HCT116 (cell line): ENCODE measurements at regions not wholly inside any gene's neighbourhood (a gene's known extent, or its start where the extent isn't known, plus 50 kb on each side); places are given as distances from the start of the nearest gene placed in this dataset.

Experiments
- ATAC-seq: fragments of 200-7000 bp; cut with Tn5 transposase; 2 replicates; pipeline ENCODE4 v1.9.1; 2020; ENCODE audit warnings: mild to moderate bottlenecking, moderate library complexity
- BruUV-seq: library from RNA; stranded (reverse); fragments of 400-500 nt; replicated peaks from 2 replicates; lab custom pipeline; 2021; lab: Mats Ljungman, UMichigan
- CTCF ChIA-PET: fragments of 300-600 bp; sonication (Branson Sonifier 250); formaldehyde crosslinking; loops from one replicate; lab custom pipeline; 2021; ENCODE audit warnings: antibody characterized with exemption; lab: Charles Lee
- POLR2A ChIA-PET: fragments of 300-600, 350-600 bp; sonication (Branson Sonifier 250); formaldehyde crosslinking; loops from one replicate; lab custom pipeline; 2021; ENCODE audit warnings: antibody characterized with exemption; lab: Charles Lee
- RAD21 ChIA-PET, 2 experiments: fragments of 300-600 bp; sonication (Branson Sonifier 250); formaldehyde crosslinking; loops; one replicate each; lab custom pipeline; 2023; ENCODE audit warnings: low total read pairs in 2 of 2; ENCODE audit not compliant: uncharacterized antibody in 2 of 2, unreplicated experiment in 2 of 2, low non-redundant PET in 1 of 2; lab: Charles Lee
- DNase-seq: peaks from one replicate; pipeline ENCODE4 v3.0.0-alpha.2; 2010; ENCODE audit warnings: low read depth, low spot score
- H2AFZ ChIP-seq: fragments of 200-600 bp; shearing (Covaris generic), sonication (generic); 2 replicates; pipeline ENCODE4 v1.6.1; 2017; ENCODE audit warnings: low read depth, mixed run types, mixed read lengths, antibody characterized with exemption, low read length; ENCODE audit not compliant: poor library complexity, severe bottlenecking
- H3K27ac ChIP-seq: 2 replicates; pipeline ENCODE4 v1.5.1; 2012; ENCODE audit warnings: low read depth, low read length
- H3K27me3 ChIP-seq: fragments of 200-600 bp; sonication (generic); 2 replicates; pipeline ENCODE4 v1.6.1; 2016; ENCODE audit warnings: mixed run types, low read length, mixed read lengths; ENCODE audit not compliant: insufficient read depth
- H3K36me3 ChIP-seq, 2 experiments: fragments of 200-500 bp in 1 of 2; fragments of 200-600 bp in 1 of 2; sonication (Bioruptor generic) in 1 of 2; sonication (generic) in 1 of 2; 2 replicates each; pipeline versions ENCODE4 v1.5.1 to v1.6.1; 2014 to 2016; ENCODE audit warnings: low read length in 2 of 2, inconsistent platforms in 1 of 2, mixed read lengths in 1 of 2, mixed run types in 1 of 2; ENCODE audit not compliant: insufficient read depth in 2 of 2, control insufficient read depth in 1 of 2
- H3K4me1 ChIP-seq, 2 experiments: fragments of 200-600 bp in 1 of 2; sonication (generic) in 1 of 2; 2 replicates each; pipeline versions ENCODE4 v1.5.1 to v1.6.1; 2012 to 2017; ENCODE audit warnings: low read length in 2 of 2, inconsistent platforms in 1 of 2, mild to moderate bottlenecking in 1 of 2, mixed read lengths in 1 of 2, mixed run types in 1 of 2, moderate library complexity in 1 of 2; ENCODE audit not compliant: insufficient read depth in 2 of 2, control insufficient read depth in 1 of 2
- H3K4me2 ChIP-seq: fragments of 200-600 bp; sonication (generic); 2 replicates; pipeline ENCODE4 v1.6.1; 2017; ENCODE audit warnings: mixed run types, low read length, mixed read lengths
- H3K4me3 ChIP-seq, 2 experiments: fragments of 200-600 bp in 1 of 2; sonication (generic) in 1 of 2; replicated peaks in 1 of 2; 2 replicates each; pipeline ENCODE4 v1.5.1; 2011 to 2016; ENCODE audit warnings: low read length in 2 of 2, control low read depth in 1 of 2, low read depth in 1 of 2, mild to moderate bottlenecking in 1 of 2, mixed read lengths in 1 of 2, mixed run types in 1 of 2
- H3K79me2 ChIP-seq: fragments of 200-600 bp; sonication (generic); 2 replicates; pipeline ENCODE4 v1.6.1; 2017; ENCODE audit warnings: mild to moderate bottlenecking, mixed run types, low read length, moderate library complexity, mixed read lengths; ENCODE audit not compliant: insufficient read depth
- H3K9ac ChIP-seq: fragments of 200-600 bp; sonication (generic); 2 replicates; pipeline ENCODE4 v1.6.1; 2016; ENCODE audit warnings: low read length, mixed read lengths
- H3K9me2 ChIP-seq: fragments of 200-600 bp; sonication (generic), shearing (Covaris generic); 2 replicates; pipeline ENCODE4 v1.6.1; 2017; ENCODE audit warnings: mixed run types, mild to moderate bottlenecking, moderate library complexity; ENCODE audit not compliant: insufficient read depth
- H3K9me3 ChIP-seq, 2 experiments: fragments of 200-500 bp in 1 of 2; fragments of 200-600 bp in 1 of 2; sonication (Bioruptor generic) in 1 of 2; sonication (generic) in 1 of 2; 2 replicates each; pipeline ENCODE4 v1.6.1; 2014 to 2017; ENCODE audit warnings: low read length in 2 of 2, mixed read lengths in 2 of 2, inconsistent platforms in 1 of 2, low read depth in 1 of 2, mild to moderate bottlenecking in 1 of 2, mixed run types in 1 of 2, moderate library complexity in 1 of 2; ENCODE audit not compliant: control insufficient read depth in 1 of 2, insufficient read depth in 1 of 2
- H4K20me1 ChIP-seq: fragments of 200-600 bp; sonication (generic), shearing (Covaris generic); 2 replicates; pipeline ENCODE4 v1.6.1; 2017; ENCODE audit warnings: mixed run types, mild to moderate bottlenecking, moderate library complexity; ENCODE audit not compliant: insufficient read depth
- EGR1 ChIP-seq: IDR thresholded peaks from 2 replicates; pipeline ENCODE4 v1.6.1; 2012; ENCODE audit warnings: low read depth
- FOSL1 ChIP-seq: IDR thresholded peaks from 2 replicates; pipeline ENCODE4 v1.6.1; 2012; ENCODE audit warnings: low read depth
- JUND ChIP-seq: IDR thresholded peaks from 2 replicates; pipeline ENCODE4 v1.6.1; 2012
- POLR2AphosphoS5 ChIP-seq: IDR thresholded peaks from 2 replicates; pipeline ENCODE4 v1.6.1; 2011; ENCODE audit warnings: mild to moderate bottlenecking, low read depth, low read length, moderate library complexity
- RAD21 ChIP-seq: IDR thresholded peaks from 2 replicates; pipeline ENCODE4 v1.6.1; 2012; ENCODE audit warnings: low read depth, mild to moderate bottlenecking
- SP1 ChIP-seq: IDR thresholded peaks from 2 replicates; pipeline ENCODE4 v1.6.1; 2012; ENCODE audit warnings: low read depth
- SRF ChIP-seq: IDR thresholded peaks from 2 replicates; pipeline ENCODE4 v1.6.1; 2012; ENCODE audit warnings: low read depth
- TCF7L2 ChIP-seq: IDR thresholded peaks from 2 replicates; pipeline ENCODE4 v1.7.0; 2011; ENCODE audit warnings: borderline replicate concordance, inconsistent platforms; ENCODE audit not compliant: insufficient read depth, insufficient read length; ENCODE audit errors: extremely low read depth
- YY1 ChIP-seq: IDR thresholded peaks from 2 replicates; pipeline ENCODE4 v1.6.1; 2011; ENCODE audit warnings: low read length, low read depth, moderate library complexity, mild to moderate bottlenecking; ENCODE audit not compliant: insufficient replicate concordance; ENCODE audit errors: extremely low read depth
- intact Hi-C: fragments of 100-400 bp; cut with micrococcal nuclease; formaldehyde crosslinking; loops from 2 replicates; pipeline ENCODE4 v1.10.0; 2022
- TF ChIP-seq, protein P1 (sequence below): IDR thresholded peaks from 2 replicates; pipeline ENCODE4 v1.6.1; 2011; ENCODE audit warnings: mild to moderate bottlenecking, low read length, moderate library complexity; ENCODE audit not compliant: insufficient replicate concordance; ENCODE audit errors: extremely low read depth

DNA sequence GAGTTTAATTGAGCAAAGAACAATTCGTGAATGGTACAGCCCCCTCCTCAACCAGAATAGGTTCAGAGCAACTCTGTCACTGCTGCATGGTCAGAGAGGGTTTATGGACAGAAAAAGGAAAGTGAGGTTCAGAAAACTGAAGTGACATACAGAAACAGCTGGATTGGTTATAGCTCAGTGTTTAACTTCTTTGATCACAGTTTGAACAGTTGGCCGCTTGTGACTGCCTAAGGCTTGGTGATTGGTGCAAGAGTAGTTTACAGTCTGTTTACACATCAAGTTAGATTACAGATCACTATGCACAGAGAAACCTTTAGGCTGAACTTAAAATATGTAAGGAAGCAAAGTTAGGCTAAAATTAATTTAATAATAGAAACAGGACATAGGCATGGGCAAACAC is 459.2 kb downstream of the KCNJ3 start (continued):
- TF ChIP-seq SRF (no peak), POLR2AphosphoS5 (no peak), SP1 (no peak), YY1 (no peak), TCF7L2 (no peak)

DNA sequence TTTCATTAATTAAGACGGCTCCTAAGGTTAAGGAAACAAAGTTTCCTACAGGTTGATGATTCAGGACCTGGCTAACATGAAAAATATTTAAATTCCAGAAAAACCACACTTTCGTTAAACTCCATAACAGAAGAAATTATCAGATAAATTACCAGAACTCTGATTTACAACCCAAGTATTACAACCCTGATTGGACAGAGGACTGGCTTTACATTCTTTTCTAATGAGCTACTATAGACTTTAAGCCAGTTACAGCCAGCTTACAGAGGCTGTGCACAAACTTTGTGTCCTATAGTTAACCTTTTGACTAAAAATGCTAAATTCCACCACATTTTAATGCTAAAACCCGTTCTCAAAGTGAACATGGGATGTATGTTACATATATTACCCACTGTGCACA is 458.6 kb downstream of the KCNJ3 start:
- BruUV-seq = no TSS peak
- TF ChIP-seq TCF7L2 = no peak
- POLR2A ChIA-PET = no interaction called here
- Histone ChIP-seq H2AFZ (no peak overlapping the region), H3K9ac (no peak overlapping the region), H3K27ac (no peak overlapping the region), H3K9me2 (no peaks in the 10 kb centered on the region), H4K20me1 (no peaks in the 10 kb centered on the region), H3K27me3 (no peaks in the 10 kb centered on the region), H3K4me2 (no peak overlapping the region), H3K4me3 (no peak overlapping the region), H3K36me3 (no peaks in the 10 kb centered on the region), H3K9me3 (no peaks in the 10 kb centered on the region), H3K79me2 (no peaks in the 10 kb centered on the region), H3K4me1 (no peaks in the 10 kb centered on the region)
- RAD21 ChIA-PET = no interaction called here
- DNase-seq (no peak), ATAC-seq (no peak)
- CTCF ChIA-PET = no interaction called here
- intact Hi-C loops = no loop called here

DNA sequence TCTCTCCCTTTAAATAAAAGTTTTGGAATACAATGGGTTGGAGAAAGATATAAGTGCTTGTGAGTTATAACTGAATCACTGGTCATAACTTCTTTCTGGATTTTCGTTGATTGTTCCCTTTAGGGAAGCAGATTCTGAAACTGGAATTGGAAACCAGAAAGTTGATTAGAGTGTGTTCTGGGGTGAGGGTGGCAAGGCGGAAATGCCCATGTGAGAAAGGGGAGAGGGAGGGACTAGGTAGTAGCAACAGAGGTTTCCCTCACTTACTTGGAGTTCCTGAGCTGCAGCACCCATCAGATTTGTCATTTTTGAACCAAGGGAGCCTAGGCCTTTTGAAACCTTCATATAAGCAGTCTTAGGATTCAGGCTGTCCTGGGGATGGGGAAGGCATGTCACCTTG is 453.4 kb downstream of the KCNJ3 start:
- H3K4me2 ChIP-seq = no peak overlapping the region
- no peaks in the 10 kb centered on the region for H3K27me3 ChIP-seq
- TF ChIP-seq FOSL1 = no peak
- TF ChIP-seq JUND = no peak
- TF ChIP-seq, protein P1, sequence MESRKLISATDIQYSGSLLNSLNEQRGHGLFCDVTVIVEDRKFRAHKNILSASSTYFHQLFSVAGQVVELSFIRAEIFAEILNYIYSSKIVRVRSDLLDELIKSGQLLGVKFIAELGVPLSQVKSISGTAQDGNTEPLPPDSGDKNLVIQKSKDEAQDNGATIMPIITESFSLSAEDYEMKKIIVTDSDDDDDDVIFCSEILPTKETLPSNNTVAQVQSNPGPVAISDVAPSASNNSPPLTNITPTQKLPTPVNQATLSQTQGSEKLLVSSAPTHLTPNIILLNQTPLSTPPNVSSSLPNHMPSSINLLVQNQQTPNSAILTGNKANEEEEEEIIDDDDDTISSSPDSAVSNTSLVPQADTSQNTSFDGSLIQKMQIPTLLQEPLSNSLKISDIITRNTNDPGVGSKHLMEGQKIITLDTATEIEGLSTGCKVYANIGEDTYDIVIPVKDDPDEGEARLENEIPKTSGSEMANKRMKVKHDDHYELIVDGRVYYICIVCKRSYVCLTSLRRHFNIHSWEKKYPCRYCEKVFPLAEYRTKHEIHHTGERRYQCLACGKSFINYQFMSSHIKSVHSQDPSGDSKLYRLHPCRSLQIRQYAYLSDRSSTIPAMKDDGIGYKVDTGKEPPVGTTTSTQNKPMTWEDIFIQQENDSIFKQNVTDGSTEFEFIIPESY = no peak
- TF ChIP-seq RAD21 = no peak
- no peak for TF ChIP-seq YY1
- no peak for TF ChIP-seq EGR1
- TF ChIP-seq, all 23 proteins: peak for 0
- H4K20me1 ChIP-seq = no peaks in the 10 kb centered on the region
- no peaks in the 10 kb centered on the region for H3K79me2 ChIP-seq
- DNase-seq (no peak), ATAC-seq (no peak)
- H3K4me3 ChIP-seq = no peak overlapping the region
- RAD21 ChIA-PET = no interaction called here
- H3K9ac ChIP-seq = no peak overlapping the region
- H3K27ac ChIP-seq = no peak overlapping the region
- H3K9me2 ChIP-seq = no peaks in the 10 kb centered on the region
- intact Hi-C loops = no loop called here
- H3K9me3 ChIP-seq = no peaks in the 10 kb centered on the region
- CTCF ChIA-PET = no interaction called here
- H2AFZ ChIP-seq = no peak overlapping the region
- POLR2A ChIA-PET = no interaction called here
- H3K4me1 ChIP-seq = no peaks in the 10 kb centered on the region
- H3K36me3 ChIP-seq = no peaks in the 10 kb centered on the region
- BruUV-seq = no TSS peak
